ENCODE measurements at regions not wholly inside any gene's neighbourhood (a gene's known extent, or its start where the extent isn't known, plus 50 kb on each side); places are given as distances from the start of the nearest gene placed in this dataset.

DNA sequence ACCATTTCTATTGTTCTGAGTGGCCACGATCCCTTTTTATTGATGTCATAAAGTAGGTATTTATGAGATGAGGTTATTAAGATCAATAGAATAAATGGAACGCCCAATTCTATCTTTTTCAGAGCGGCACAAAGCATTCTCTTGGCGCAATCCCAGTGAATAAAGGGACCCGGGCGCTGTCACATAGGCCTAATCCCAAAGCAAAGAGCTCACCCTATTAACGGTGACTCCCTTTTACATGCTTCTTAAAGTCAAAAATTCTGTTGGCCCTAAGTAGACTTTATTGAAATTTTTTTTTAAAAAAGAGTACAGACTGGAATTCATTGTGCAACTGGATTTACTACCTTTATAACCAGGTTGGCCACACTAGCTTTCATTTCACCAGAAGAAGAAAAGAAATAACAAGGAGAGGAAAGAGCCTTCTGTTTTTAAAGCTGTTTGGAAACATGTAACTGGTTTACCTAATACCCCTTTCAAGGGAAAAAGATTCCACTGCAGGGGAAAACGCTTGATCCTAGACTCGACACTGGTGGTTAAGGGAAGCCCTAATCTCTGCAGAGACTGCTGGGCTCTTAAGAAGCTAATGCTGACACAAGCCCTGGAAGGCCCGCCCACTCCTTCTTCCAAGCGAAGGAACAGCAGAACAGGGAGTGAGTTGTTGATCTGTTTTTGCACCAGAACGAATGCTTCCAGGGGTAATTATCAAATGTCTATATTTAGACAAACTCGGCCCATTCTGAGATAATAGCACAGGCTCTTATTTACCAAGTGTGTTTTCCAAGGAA, 381.2 kb downstream of the BCL11B start:
- DNase-seq: no peak

GRCh38 chr14:98893675-98894074, 378.3 kb downstream of the BCL11B start:
- DNase-seq: no peak

GRCh38 chr14:98894600-98894999, 377.4 kb downstream of the BCL11B start:
- DNase-seq: no peak

DNA sequence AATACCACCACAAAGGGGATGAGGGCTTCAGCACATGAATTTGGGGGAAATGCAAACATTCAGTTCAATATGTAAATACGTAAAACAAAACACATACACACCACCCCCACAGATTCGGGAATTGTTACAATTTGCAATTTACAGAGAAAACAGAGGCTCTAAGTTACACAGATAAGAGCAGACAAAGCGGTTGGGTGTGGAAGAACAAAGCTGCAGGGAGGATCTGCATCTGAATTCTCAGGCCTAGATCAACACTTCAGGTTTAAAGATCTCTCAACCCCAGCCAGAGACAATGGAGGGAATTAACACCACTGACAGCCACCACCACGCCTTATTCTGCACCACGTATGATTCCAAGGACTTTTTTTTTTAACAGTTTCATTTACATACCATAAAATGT, 375.5 kb downstream of the BCL11B start:
- no peak for DNase-seq

DNA sequence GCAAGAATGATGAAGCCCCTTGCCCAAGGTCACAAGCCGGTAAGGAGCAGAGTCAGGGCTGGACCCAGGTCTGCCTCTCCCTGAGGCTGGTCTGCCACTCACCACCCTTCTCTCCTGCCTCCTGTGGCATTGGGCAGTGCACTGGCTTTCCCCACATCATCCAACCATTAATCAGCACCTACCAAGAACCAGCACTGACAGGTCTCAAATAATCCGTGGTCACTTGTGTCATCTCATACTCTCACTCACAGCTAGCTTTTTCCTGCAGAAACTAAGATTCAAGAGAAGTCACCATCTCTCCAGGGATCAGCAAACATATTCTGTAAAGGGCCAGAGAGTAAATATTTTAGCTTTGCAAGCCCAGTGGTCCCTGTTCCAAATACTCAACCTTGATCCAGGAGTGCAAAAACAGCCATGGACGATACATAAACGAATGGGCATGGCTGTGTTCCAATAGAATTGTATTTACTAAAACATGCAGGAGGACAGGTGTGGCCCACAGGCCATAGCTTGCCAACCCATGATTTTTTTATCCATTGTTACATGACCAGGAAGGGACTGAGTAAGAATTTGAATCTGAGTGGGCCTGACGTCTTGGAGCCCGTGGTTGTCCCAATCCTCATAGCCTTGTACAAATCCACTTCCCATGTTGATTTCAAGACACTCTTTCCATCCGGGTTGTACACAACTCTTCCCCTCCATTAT, 374.2 kb downstream of the BCL11B start:
- no peak for DNase-seq

DNA sequence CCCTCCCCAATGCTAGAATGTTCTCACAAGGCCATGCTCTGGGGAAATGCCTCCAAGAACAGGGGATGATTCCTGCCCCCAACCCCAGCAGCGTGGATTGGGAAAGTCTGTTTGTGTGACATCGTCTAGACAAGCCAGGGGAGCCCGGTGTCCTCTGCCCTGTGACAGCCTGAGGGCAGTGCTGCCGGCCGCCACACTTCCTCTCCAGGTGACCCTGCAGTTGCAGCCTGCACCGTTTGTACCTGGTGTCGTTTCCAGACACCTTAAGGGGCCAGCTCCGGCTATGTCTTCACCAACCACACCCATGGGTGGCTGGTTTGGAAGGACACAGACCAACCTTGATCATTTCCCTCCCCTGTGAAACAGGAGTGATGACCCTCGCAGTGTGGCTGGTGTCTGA, 372.6 kb downstream of the BCL11B start:
- no peak for DNase-seq

DNA sequence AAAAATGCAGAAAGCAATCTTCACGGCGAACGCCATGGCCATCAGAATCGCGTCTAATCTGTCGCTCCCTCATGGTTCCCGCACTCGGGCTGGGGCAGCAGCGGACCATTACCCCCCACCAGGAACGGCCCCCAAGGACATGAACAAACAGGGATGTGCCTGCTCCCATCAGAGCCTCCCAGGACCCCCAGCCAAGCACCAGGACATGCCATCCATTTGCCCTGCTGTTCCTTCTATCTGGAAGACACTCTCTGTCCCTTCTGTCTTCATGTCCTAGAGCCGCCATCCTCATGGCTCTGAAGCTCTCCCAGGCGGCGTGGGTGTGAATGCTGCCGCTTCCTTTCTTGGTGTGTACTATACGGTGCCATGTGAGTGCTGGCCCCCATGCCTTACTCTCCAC, 371.8 kb downstream of the BCL11B start:
- DNase-seq: no peak

DNA sequence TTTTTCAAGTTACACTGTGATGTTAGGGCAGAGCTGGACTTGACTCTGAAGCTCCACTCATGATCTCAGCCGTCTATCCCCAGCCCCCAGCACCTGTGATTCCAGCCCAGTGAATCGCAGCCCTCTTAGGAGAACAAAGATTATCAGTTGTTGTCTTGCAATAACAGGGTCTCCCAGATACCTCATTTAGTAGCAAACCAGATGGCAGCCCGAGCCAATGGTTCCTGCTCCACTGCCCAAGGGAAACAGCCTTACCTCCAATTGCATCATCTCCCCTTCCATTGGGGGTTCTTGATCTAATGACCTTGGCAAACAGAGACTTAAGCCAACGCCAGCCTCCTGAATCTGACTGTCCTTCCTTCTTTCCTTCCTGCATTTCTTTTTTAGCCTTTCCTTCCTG, 371.2 kb downstream of the BCL11B start:
- no peak for DNase-seq

GRCh38 chr14:98901511-98902205, 370.3 kb downstream of the BCL11B start:
- DNase-seq: no peak

DNA sequence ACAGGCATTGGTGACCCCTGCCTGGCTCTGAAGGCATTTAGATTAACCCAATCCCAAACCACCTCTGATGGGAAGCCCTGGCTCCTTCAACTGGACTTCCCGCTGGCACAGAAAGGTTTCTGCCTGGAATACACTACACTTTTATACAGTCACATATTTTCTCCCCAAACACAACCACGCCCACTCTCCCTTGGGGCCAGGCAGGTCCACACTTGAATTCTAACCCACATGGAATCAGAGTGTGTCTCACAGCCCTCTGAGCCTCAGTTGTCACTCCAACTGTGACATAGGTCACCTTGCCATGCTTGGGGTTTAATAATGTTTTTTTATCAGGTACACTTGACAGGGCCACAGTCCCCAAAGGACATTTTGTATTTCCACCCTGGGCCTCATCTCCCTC, 368.6 kb downstream of the BCL11B start:
- DNase-seq: no peak

DNA sequence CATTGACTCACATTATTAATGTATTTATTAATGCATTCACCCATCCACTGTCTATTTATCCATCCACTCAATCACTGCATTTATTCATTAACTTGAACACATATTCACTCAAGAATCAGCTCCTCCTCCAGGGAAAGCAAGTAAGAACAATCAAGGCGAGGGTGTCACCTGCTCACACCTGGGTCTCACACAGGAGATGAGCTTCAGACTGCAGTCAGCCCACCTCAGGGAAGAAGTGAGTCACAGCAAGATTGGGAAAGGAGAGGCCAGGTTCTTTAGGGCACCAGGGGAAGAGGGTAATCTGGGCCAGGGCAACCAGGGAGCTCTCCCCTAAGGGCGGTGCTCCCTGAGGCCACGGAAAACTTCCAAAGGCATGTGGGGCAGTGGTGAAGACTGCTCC, 367.3 kb downstream of the BCL11B start:
- no peak for DNase-seq

GRCh38 chr14:98906123-98906995, 365.6 kb downstream of the BCL11B start:
- no peak for DNase-seq

DNA sequence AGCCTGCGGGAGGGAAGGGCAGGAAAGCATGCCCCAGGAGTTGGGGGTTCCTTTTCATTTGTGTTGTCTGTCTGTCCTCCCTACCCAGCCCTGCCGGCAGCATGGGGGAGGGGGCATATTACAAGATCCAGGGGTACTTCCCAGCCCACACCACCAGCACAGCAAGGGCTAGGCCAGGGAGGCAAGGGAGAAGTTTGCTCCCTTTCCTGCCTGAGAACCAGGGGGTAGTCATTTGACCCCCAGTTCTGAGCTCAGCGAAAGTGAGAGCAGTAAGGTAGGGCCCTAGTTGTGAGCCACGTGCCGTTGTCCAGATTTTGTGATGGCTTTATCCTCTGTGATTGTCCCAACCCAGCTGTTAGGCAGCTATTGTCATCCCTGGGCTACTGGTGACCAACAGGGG, 364.7 kb downstream of the BCL11B start:
- no peak for DNase-seq

DNA sequence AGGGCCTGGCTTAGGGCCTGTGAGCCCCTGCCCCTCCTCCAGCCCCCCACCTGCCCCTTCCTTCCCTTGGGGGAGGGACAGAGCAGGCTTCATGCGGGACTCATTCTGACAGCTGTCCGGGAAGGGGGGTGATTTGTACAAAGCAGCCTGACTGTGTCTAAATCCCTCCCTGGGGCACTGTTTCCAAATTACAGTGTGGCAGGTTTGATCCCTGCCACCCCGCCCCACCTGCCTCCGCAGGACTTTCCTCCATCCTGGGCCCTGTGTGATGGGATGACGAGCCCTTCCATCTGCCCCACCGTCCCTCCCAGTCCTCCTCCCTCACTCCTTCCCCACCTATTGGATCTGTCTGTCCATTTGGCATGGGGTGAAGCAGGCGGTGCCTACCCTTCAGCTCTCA, 363.9 kb downstream of the BCL11B start:
- no peak for DNase-seq

DNA sequence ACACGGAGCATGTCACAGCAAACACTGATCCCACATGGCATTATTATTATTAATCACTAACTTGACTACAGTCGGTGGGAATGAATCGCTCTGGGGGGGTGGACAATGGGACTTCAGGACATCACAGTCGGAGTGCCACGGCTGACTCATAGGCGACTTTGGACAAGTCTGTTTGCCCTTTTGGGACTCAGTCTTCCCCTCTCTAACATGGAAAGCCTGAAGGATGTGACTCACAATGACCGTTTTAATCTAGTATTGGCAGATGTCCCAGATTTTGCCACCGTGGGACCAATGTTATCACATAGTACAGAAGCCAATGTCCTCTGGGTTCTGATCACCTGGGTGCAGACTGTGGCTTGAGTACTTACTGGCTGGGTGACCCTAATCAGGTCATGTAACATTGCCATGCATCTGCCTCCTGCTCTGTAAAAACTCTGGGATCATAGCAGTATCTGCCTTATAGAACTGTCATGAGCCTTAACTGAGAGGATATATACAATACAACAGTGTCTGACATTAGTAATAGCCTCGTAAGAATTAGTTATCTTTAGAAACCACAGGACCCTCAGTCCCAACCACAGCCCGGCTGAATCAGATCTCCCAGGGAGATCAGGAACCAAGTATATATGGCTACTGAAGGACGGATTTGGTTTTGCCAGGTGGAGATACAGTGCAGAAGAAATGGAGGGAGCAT, 362.6 kb downstream of the BCL11B start:
- peak; percentile 78 for DNase-seq

DNA sequence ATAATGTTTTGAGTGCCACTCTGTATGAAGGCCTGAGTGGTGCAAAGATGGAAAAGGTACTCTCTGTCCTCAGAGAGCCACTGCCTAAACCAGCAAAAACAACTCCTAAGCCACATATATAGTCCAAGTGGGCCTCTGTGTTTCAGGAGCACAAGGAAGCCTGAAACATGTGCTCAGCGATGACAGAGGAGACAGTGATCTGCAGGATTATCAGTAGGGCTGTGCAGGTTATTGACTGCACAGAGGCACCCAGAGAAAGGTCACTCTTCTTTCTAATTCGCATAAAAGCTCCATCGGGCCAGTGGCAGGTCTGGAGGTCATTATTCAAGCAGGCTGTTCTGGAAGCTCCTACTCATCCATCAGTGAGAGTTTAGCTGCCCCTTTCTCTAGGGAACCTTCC, 361.9 kb downstream of the BCL11B start:
- DNase-seq: no peak

- DNase-seq: no peak
Measured at GRCh38 chr14:98912655-98913054, 359.3 kb downstream of the BCL11B start.

- DNase-seq: no peak
Measured at GRCh38 chr14:98913967-98914650, 357.9 kb downstream of the BCL11B start.

- no peak for DNase-seq
Measured at GRCh38 chr14:98914942-98915341, 357.1 kb downstream of the BCL11B start.

- no peak for DNase-seq
Measured at GRCh38 chr14:98915625-98916024, 356.4 kb downstream of the BCL11B start.

GRCh38 chr14:98916036-98916435, 356.0 kb downstream of the BCL11B start:
- DNase-seq: no peak

DNA sequence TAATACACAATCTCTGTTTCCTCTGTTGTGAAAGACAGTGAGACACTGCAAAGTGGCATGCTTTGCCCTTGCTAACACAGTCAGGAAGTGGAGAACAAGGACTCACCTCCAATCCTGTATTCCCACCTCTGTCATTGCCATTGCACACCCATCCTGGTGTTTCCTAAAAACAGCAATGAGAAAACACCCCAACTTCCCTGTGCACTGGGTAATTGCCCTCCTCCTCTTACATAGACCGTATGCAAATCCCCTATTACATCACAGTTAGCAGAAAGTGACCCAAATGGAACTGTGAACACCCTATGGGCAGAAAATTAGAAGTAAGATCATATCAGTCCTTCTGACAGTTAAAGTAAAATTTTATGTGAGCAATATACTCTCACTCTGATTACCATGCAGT, 355.5 kb downstream of the BCL11B start:
- DNase-seq: no peak
